ENCODE measurements at regions not wholly inside any gene's neighbourhood (a gene's known extent, or its start where the extent isn't known, plus 50 kb on each side); places are given as distances from the start of the nearest gene placed in this dataset.
"Not testable (repeated sequence)": the region's sequence is repeated elsewhere in the genome, so short reads cannot be mapped to it uniquely, and the experiment has no call there.

DNA sequence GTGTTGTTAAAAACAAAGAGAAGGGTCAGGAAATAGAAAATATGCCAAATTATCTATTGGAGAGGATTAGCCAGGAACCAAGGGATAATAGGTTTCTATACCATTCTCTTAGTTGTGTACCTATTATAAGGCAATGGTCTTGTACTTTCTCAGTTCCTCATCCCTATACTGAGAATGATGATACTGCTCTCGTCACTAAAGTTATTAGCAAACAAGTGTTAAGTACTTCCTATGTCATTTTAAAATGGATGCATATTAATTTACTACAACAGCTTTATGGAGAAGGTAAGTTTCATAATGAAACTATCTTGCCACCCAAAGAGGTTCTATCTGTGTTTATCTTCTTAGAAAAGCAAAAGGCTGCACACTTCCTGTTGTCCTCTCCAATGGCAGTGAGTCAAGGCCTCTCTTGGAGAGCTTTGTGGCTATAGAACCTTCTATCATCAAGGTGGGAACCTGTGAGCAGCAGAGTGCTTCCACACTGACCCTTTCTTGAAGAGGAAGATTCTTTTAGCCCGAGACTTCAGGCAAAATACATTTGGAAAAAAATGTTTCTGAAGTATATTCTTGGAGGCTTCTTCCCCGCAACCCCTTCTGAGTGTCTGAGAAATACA, 460.7 kb upstream of the FANCL start:
- no peak for ATAC-seq
- no peak for DNase-seq
- intact Hi-C loops (cut with DNase I, micrococcal nuclease), result no loop called here

GRCh38 chr2:58700591-58700990, 459.5 kb upstream of the FANCL start:
- DNase-seq, result no peak
- intact Hi-C loops (cut with DNase I, micrococcal nuclease), result no loop called here

GRCh38 chr2:58699411-58699810, 458.3 kb upstream of the FANCL start:
- ATAC-seq (no peak), DNase-seq (no peak)
- intact Hi-C loops (cut with DNase I, micrococcal nuclease), result no loop called here

More at GRCh38 chr2:58700591-58700990, 459.5 kb upstream of the FANCL start:
- no peak for ATAC-seq

- no peak for DNase-seq
- intact Hi-C loops (cut with DNase I, micrococcal nuclease), result no loop called here
- no peak for ATAC-seq
Measured at GRCh38 chr2:58698620-58699019, 457.5 kb upstream of the FANCL start.

DNA sequence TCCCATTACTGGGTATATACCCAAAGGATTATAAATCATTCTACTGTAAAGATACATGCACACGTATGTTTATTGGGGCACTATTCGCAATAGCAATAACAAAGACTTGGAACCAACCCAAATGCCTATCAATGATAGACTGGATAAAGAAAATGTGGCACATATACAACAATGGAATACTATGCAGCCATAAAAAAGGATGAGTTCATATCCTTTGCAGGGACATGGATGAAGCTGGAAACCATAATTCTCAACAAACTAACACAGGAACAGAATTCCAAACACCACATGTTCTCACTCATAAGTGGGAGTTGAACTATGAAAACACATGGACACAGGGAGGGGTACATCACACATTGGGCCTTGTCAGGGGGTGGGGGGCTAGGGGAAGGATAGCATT, 453.0 kb upstream of the FANCL start:
- DNase-seq; intact Hi-C loops (cut with DNase I, micrococcal nuclease); ATAC-seq: not testable (repeated sequence)

DNA sequence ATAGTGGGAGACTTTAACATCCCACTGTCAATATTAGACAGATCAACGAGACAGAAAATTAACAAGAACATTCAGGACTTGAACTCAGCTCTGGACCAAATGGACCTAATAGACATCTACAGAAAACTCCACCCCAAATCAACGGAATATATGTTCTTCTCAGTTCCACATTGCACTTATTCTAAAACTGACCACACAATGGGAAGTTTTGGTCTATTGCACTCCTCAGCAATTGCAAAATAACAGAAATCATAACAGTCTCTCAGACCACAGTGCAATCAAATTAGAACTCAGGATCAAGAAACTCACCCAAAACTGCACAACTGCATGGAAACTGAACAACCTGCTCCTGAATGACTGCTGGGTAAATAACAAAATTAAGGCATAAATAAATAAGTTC, 449.9 kb upstream of the FANCL start:
- ATAC-seq; intact Hi-C loops (cut with DNase I, micrococcal nuclease); DNase-seq: not testable (repeated sequence)

- DNase-seq (no peak), ATAC-seq (no peak)
- intact Hi-C loops (cut with DNase I, micrococcal nuclease), result no loop called here
Measured at GRCh38 chr2:58688813-58689212, 447.7 kb upstream of the FANCL start.

GRCh38 chr2:58686776-58687175, 445.7 kb upstream of the FANCL start:
- ATAC-seq, result no peak
- intact Hi-C loops (cut with DNase I, micrococcal nuclease), result no loop called here

GRCh38 chr2:58680755-58681310, 439.7 kb upstream of the FANCL start:
- DNase-seq (no peak), ATAC-seq (no peak)
- intact Hi-C loops (cut with DNase I, micrococcal nuclease), result no loop called here

More at GRCh38 chr2:58686776-58687175, 445.7 kb upstream of the FANCL start:
- DNase-seq, result no peak

GRCh38 chr2:58677748-58678147, 436.6 kb upstream of the FANCL start:
- DNase-seq (no peak), ATAC-seq (no peak)

GRCh38 chr2:58671675-58672074, 430.6 kb upstream of the FANCL start:
- DNase-seq (no peak), ATAC-seq (no peak)
- intact Hi-C loops (cut with DNase I, micrococcal nuclease), result no loop called here

More at GRCh38 chr2:58677748-58678147, 436.6 kb upstream of the FANCL start:
- intact Hi-C loops (cut with DNase I, micrococcal nuclease), result no loop called here

GRCh38 chr2:58669998-58670397, 428.9 kb upstream of the FANCL start:
- DNase-seq (no peak), ATAC-seq (no peak)
- intact Hi-C loops (cut with DNase I, micrococcal nuclease), result no loop called here

DNA sequence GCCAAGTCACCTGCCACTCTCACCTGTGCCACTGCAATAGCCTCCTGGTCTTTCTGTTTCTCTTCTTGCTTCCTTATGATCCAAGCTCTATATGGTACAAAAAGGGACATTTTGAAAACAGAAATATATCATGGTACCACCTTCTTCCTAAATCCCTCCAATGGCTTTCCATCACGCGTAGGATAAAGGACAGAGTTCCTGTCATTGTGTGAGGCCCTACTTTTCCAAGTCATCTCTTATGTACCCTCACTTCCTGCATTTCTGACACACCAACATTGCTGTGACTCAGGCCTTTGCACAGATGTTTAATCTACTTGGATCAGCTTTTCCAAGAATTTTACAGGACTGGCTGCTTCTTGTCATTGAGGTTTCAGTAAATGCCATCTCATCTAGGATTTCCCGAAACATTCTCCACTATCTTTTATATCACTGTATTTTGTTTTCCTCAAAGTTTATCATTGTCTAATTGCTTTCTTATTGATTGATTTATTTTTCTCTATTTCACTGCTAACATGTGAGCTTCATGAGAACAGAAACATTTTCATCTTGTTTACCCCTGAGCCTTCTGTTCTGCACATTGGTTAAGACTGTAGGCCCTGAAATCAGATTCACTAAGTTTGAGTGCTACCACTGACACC, 426.1 kb upstream of the FANCL start:
- intact Hi-C loops (cut with DNase I, micrococcal nuclease), result no loop called here
- DNase-seq, result no peak
- ATAC-seq, result no peak

GRCh38 chr2:58666323-58666970, 425.3 kb upstream of the FANCL start:
- intact Hi-C loops (cut with DNase I, micrococcal nuclease), result no loop called here
- no peak for ATAC-seq
- DNase-seq, result no peak

GRCh38 chr2:58665154-58665553, 424.0 kb upstream of the FANCL start:
- intact Hi-C loops (cut with DNase I, micrococcal nuclease), result no loop called here
- ATAC-seq, result no peak

GRCh38 chr2:58664523-58665151, 423.5 kb upstream of the FANCL start:
- intact Hi-C loops (cut with DNase I, micrococcal nuclease), result no loop called here
- no peak for DNase-seq

More at GRCh38 chr2:58665154-58665553, 424.0 kb upstream of the FANCL start:
- no peak for DNase-seq

GRCh38 chr2:58660046-58660445, 418.9 kb upstream of the FANCL start:
- no peak for DNase-seq
- intact Hi-C loops (cut with DNase I, micrococcal nuclease), result no loop called here
- ATAC-seq, result no peak

More at GRCh38 chr2:58664523-58665151, 423.5 kb upstream of the FANCL start:
- no peak for ATAC-seq

DNA sequence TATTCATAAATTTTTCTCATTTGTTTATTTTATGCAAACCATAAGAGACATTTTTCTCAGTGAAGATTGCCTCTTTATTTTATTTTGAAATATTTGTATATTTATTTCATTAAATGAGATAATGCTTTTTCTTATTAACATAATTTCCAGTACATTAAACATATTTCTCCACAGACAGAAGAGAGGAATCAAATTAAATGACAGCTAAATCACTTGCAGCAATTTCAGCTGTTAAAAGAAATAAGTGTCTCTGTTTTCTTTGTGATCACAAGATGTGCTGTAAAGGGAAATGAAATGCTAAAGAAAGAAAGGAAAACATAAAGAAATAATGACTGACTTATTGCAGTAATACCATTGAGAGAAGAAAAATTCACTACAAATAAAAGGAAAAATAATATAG, 414.0 kb upstream of the FANCL start:
- no peak for ATAC-seq
- intact Hi-C loops (cut with DNase I, micrococcal nuclease), result no loop called here
- no peak for DNase-seq

DNA sequence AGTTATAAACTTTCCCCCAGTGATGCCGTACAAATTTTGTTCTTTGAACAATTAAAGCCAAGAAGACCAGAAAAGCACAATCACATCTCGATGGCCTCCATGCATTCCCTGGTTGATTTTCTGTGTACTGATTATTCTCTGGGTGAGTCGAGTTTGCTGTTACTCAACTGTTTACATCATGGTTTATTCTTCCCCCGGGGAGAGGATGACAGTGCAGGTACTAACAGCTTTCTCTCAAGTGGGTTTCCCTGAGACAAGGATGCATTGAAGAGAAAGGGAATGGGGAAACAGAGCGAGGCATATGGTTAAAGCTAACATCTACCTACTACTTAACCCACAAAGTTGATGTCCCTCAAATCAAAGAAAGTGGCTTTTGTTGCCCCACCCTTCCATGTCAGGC, 410.8 kb upstream of the FANCL start:
- no peak for ATAC-seq
- DNase-seq, result no peak
- intact Hi-C loops (cut with DNase I, micrococcal nuclease), result no loop called here

GRCh38 chr2:58650781-58651180, 409.7 kb upstream of the FANCL start:
- ATAC-seq (no peak), DNase-seq (no peak)
- intact Hi-C loops (cut with DNase I, micrococcal nuclease), result no loop called here

All from left colon (tissue), 2 donors.